ENCODE measurements at regions not wholly inside any gene's neighbourhood (a gene's known extent, or its start where the extent isn't known, plus 50 kb on each side); places are given as distances from the start of the nearest gene placed in this dataset.

- TF ChIP-seq POLR2AphosphoS5 (IDR thresholded peaks at IDR 0.05) (no peak), CTCF (IDR thresholded peaks at IDR 0.05) (no peak), POLR2A (IDR thresholded peaks at IDR 0.05) (no peak), EP300 (IDR thresholded peaks at IDR 0.05) (no peak)
Measured at GRCh38 chr3:157914882-157915281, 191.3 kb downstream of the SHOX2 start.

All from sigmoid colon (tissue), 4 donors.